Uterus (tissue), 3 donors: ENCODE measurements at regions not wholly inside any gene's neighbourhood (a gene's known extent, or its start where the extent isn't known, plus 50 kb on each side); places are given as distances from the start of the nearest gene placed in this dataset.

Experiments used
- DNase-seq, 2 donors: peaks; one replicate each; pipeline ENCODE4 v3.0.0-alpha.2; 2019 to 2020
- H3K27ac ChIP-seq, 2 donors: fragments of 200-600 bp; sonication (generic); 1 replicate in 1 of 2; 2 replicates in 1 of 2; pipeline ENCODE4 v1.5.1; 2016 to 2018
- H3K27me3 ChIP-seq, 2 donors: fragments of 200-600 bp; sonication (generic); one replicate each; pipeline ENCODE4 v1.5.1; 2018 to 2019; ENCODE audit warnings: control low read depth in 1 of 2
- H3K36me3 ChIP-seq, 2 donors: fragments of 200-600 bp; sonication (generic); one replicate each; pipeline ENCODE4 v1.5.1; 2019; ENCODE audit warnings: control low read depth in 1 of 2
- H3K4me1 ChIP-seq, 2 donors: fragments of 200-600 bp; sonication (generic); one replicate each; pipeline ENCODE4 v1.5.1; 2018 to 2019; ENCODE audit warnings: control low read depth in 1 of 2
- H3K4me3 ChIP-seq, 2 donors: fragments of 200-600 bp; sonication (generic); 1 replicate in 1 of 2; 2 replicates in 1 of 2; pipeline ENCODE4 v1.5.1; 2018 to 2019; ENCODE audit warnings: mild to moderate bottlenecking in 1 of 2
- H3K9me3 ChIP-seq, 2 donors: fragments of 200-600 bp; sonication (generic); one replicate each; pipeline ENCODE4 v1.5.1; 2019; ENCODE audit warnings: control low read depth in 1 of 2
- POLR2A ChIP-seq, 2 donors: fragments of 450-650 bp; IDR thresholded peaks; one replicate each; pipeline ENCODE4 v1.6.1; 2016; ENCODE audit warnings: antibody characterized with exemption in 2 of 2, mild to moderate bottlenecking in 1 of 2, moderate library complexity in 1 of 2
- intact Hi-C: fragments of 100-400 bp; cut with DNase I; formaldehyde crosslinking; loops from one replicate; pipeline ENCODE4 v1.15.1; 2023; ENCODE audit warnings: low total_unique reads
- TF ChIP-seq, protein P1 (sequence below), 4 experiments: fragments of 200-600 bp in 2 of 4; fragments of 450-650 bp in 2 of 4; sonication (generic) in 2 of 4; IDR thresholded peaks; one replicate each; pipeline ENCODE4 v1.5.1; 2016 to 2019; ENCODE audit warnings: antibody characterized with exemption in 4 of 4, mild to moderate bottlenecking in 2 of 4, moderate library complexity in 1 of 4
- donor health status: DM: yes; HTN: yes; CAD: no.

DNA sequence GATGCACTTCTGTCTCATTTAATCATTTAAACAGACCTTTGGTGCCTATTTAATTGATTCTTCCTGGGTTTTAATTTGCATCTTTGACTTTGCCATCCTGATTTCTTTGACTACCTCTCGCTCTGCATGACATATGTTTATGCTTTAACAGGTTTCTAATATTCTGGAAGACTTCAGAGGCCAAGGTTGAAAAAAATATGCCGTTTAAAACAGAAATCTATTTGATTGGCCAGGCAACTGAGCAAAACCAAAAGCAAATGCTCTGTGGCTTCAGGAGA lies 303.4 kb downstream of the IRS1 start:
- no peaks in the 10 kb centered on the region for H3K27me3 ChIP-seq
- H3K9me3 ChIP-seq = no peaks in the 10 kb centered on the region
- intact Hi-C loops = no loop called here
- no peaks in the 10 kb centered on the region for H3K4me1 ChIP-seq
- no peak overlapping the region for H3K27ac ChIP-seq
- no peak for TF ChIP-seq POLR2A (IDR thresholded peaks at IDR 0.05)
- TF ChIP-seq, protein P1, sequence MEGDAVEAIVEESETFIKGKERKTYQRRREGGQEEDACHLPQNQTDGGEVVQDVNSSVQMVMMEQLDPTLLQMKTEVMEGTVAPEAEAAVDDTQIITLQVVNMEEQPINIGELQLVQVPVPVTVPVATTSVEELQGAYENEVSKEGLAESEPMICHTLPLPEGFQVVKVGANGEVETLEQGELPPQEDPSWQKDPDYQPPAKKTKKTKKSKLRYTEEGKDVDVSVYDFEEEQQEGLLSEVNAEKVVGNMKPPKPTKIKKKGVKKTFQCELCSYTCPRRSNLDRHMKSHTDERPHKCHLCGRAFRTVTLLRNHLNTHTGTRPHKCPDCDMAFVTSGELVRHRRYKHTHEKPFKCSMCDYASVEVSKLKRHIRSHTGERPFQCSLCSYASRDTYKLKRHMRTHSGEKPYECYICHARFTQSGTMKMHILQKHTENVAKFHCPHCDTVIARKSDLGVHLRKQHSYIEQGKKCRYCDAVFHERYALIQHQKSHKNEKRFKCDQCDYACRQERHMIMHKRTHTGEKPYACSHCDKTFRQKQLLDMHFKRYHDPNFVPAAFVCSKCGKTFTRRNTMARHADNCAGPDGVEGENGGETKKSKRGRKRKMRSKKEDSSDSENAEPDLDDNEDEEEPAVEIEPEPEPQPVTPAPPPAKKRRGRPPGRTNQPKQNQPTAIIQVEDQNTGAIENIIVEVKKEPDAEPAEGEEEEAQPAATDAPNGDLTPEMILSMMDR (IDR thresholded peaks at IDR 0.05) = no peak
- H3K4me3 ChIP-seq = no peak overlapping the region
- DNase-seq = no peak
- no peaks in the 10 kb centered on the region for H3K36me3 ChIP-seq

DNA sequence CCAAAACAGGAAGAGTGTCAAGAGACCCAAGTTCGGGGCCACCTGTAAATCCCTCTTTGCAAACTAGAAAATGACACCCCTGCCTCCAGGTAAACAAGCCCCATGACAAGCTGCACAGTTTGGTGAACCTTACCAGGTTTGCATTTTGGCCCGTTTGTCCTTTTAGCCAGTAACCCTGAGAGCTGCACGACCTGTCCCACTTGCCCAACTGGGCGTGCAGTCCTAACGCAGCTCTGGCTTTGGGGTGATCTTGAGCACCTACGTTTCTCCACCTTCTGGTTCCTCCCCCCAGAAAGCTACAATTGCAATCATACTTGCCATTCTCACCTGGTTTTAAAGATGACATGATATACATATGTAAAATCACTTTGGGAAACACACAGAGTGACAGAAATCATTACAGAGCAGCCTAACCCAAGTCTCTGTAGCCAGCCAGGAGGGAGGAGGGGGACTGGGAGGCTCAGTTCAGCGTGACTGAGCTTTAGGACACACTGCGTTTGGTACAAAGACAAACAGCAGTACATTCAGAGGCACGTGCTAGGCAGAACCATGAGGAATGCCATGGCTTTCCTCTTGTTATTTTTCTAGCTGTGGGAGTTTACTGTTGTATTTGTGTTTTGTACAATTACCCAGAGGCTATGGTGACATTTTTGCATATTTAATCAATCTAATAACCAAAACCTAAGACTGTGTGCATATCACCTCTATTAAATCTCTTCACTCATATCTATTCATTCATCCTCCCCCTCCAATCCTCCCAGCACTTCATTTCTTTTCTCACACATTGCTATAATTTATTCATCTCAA lies 304.0 kb downstream of the IRS1 start:
- no peaks in the 10 kb centered on the region for H3K27me3 ChIP-seq
- intact Hi-C loops = no loop called here

DNA sequence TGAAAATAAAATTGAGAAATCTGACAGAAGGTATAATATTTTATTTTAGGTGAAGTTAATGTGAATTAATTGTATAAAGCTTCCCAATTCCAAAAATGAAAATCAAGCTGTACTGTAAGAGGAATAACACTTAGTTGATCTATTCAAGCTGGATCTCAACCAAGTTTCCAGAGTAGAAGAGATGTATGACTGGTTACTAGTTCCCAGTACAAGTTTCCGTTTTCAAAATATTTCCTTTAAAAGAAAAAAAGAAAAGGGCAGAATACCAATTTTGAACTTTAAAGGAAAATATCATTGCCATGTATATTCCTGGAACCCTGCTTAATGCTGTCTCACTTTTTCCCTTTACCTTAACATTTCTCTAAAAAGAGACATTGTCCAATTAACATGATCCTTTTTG lies 308.5 kb downstream of the IRS1 start:
- no peak overlapping the region for H3K27ac ChIP-seq
- no peak for TF ChIP-seq POLR2A (IDR thresholded peaks at IDR 0.05)
- TF ChIP-seq, protein P1 (IDR thresholded peaks at IDR 0.05) = no peak
- H3K9me3 ChIP-seq = no peaks in the 10 kb centered on the region
- no peak for DNase-seq
- H3K36me3 ChIP-seq = no peaks in the 10 kb centered on the region
- no peaks in the 10 kb centered on the region for H3K27me3 ChIP-seq
- no peaks in the 10 kb centered on the region for H3K4me1 ChIP-seq
- no peak overlapping the region for H3K4me3 ChIP-seq
- intact Hi-C loops = no loop called here

More for the DNA sequence above, 304.0 kb downstream of the IRS1 start:
- H3K27ac ChIP-seq = no peak overlapping the region
- DNase-seq = no peak
- no peak overlapping the region for H3K4me3 ChIP-seq
- TF ChIP-seq POLR2A (IDR thresholded peaks at IDR 0.05) = no peak
- TF ChIP-seq, protein P1 (IDR thresholded peaks at IDR 0.05) = no peak
- H3K36me3 ChIP-seq = no peaks in the 10 kb centered on the region
- no peaks in the 10 kb centered on the region for H3K9me3 ChIP-seq
- no peaks in the 10 kb centered on the region for H3K4me1 ChIP-seq

DNA sequence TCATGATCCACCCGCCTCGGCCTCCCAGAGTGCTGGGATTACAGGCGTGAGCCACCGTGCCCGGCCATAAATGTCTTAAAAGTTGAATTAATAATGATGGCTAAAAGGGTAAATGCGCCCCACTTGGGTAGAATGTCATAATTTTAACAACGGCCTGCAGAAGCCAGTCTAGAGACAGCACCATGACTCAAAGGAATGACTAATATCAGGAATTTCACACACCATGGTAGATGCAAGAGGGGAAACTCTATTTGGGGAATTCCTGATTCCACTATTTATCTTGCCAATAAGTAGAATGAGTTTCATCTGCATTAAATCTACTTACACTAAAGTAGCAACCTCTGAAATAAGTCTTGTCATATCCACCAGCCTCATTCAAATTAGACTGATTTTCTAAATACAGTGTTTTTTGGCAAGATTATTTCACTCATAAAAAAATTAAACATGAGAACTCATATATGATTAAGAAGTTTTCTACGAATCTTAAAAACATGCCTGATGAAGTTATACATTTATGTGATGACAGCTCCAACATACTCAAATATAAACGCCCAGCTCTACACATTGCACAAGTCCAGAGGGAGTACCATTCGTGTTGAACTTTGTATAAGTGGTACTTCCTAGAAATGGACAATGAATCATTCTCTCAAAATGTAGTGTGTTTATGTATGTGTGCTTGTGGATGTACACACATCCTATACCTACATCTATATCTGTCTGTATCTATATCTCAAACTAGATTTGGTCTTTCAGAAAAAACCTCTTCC lies 309.7 kb downstream of the IRS1 start:
- no peaks in the 10 kb centered on the region for H3K4me1 ChIP-seq
- no peaks in the 10 kb centered on the region for H3K36me3 ChIP-seq
- intact Hi-C loops = no loop called here
- no peak overlapping the region for H3K27ac ChIP-seq
- DNase-seq = no peak
- TF ChIP-seq, protein P1 (IDR thresholded peaks at IDR 0.05) = no peak
- no peak for TF ChIP-seq POLR2A (IDR thresholded peaks at IDR 0.05)
- H3K4me3 ChIP-seq = no peak overlapping the region
- no peaks in the 10 kb centered on the region for H3K9me3 ChIP-seq
- no peaks in the 10 kb centered on the region for H3K27me3 ChIP-seq

DNA sequence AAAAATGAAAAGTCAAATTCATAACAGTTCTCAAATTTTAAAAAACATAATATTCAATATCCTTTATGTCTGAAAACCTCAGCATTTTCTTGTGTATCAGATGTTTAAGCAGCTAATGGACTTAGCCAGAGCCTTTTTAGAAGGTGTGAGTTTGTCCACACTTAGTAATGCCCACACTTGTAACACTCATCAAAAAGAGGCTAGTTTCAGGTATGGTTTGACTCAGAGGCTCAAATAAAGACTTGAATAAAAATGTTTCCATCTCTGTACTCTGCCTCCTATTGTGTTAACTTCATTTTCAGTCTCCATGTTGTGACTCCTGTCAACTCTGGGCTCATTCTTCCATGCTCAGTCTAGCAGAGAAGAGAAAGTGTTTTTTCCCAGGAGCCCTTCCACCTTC lies 311.6 kb downstream of the IRS1 start:
- no peaks in the 10 kb centered on the region for H3K9me3 ChIP-seq
- TF ChIP-seq, protein P1 (IDR thresholded peaks at IDR 0.05) = no peak
- TF ChIP-seq POLR2A (IDR thresholded peaks at IDR 0.05) = no peak
- intact Hi-C loops = no loop called here
- no peak overlapping the region for H3K4me3 ChIP-seq
- no peak overlapping the region for H3K27ac ChIP-seq
- H3K4me1 ChIP-seq = no peaks in the 10 kb centered on the region
- no peaks in the 10 kb centered on the region for H3K27me3 ChIP-seq
- no peaks in the 10 kb centered on the region for H3K36me3 ChIP-seq
- DNase-seq = no peak
